RPMI7951 (cell line): ENCODE measurements at regions not wholly inside any gene's neighbourhood (a gene's known extent, or its start where the extent isn't known, plus 50 kb on each side); places are given as distances from the start of the nearest gene placed in this dataset.
"Not testable (repeated sequence)": the region's sequence is repeated elsewhere in the genome, so short reads cannot be mapped to it uniquely, and the experiment has no call there.

Experiments
- DNase-seq: peaks from one replicate; pipeline ENCODE4 v3.0.0-alpha.2; 2012; ENCODE audit warnings: low read depth

DNA sequence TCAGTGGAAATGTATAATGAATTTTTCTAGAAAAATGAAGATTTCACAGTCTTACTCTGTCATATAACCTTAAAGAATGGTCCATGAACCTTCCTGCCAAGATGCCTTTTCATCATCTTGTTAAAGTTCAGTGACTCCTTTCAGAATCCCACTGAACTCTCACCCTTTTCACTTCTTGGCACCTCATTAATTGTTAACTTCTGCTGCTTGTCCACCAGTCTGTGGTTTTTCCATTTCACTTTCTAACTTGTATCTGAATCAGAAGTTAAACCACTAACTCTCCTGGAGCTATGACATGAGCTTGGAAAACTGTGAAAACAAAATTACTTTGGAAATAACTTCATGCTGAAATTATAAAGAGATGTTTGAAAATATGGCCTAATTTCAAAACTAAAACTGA is 281.2 kb upstream of the ALCAM start:
- DNase-seq, result no peak

DNA sequence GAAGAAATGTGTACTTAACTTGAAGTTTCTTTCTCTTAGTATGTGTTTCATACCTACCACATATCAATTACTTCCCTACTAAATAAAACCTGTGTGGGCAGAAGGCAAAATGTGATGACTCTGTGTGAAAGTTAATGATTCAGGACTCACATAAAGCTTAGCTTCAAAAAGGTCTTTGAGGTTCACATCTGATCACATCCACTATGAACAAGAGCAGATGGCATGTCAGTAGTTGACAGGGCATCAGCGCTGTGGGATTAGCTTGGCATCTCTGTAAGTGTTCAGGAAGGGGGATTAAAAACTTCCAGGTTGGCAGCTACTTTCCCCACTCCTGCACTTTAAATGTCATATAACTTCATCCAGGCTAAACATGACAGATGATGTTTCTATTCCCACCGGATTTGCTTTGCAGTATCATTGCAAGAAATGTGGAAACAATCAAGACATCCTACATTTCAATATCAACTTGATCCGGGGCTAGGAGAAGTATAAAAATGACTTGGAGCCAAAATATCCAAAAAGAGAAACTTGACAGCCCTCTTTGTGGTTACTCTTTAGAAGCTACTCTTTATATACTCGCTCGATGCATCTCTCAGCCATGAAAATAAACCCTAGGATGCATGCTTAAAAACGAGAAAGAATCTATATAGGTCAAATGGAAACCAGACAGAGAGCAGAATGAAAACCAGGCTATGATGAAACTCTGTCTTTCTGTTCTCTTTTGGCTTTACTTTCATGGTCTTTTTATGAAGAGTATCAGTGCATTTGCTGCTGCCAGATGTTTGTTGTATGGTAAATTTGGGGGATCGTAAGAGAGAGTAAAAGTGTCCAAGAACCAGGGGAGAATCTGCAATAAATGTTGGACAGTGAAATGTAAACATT is 273.1 kb upstream of the ALCAM start:
- DNase-seq, result no peak

DNA sequence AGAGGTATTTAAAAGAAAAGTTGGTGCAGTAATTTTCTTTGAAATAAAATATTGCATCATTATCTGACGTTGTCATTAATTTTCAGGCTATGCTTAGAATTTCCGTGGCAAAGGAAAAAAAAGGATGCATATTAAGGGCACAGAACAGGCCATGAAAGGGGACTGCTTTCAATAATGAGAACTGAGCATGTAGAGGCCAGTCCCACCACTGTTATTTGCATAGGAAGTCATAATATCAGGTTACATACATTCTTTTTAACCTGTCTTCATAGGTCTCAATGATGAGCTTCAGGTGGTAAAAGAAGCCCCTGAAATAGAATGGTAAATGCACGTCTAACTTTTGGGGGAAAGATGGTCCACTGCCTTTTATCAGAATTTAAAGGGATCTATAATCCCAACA is 272.1 kb upstream of the ALCAM start:
- no peak for DNase-seq

- no peak for DNase-seq
These were observed 270.6 kb upstream of the ALCAM start for GRCh38 chr3:105096071-105096470.

GRCh38 chr3:105101603-105102002 is 265.1 kb upstream of the ALCAM start:
- no peak for DNase-seq

DNA sequence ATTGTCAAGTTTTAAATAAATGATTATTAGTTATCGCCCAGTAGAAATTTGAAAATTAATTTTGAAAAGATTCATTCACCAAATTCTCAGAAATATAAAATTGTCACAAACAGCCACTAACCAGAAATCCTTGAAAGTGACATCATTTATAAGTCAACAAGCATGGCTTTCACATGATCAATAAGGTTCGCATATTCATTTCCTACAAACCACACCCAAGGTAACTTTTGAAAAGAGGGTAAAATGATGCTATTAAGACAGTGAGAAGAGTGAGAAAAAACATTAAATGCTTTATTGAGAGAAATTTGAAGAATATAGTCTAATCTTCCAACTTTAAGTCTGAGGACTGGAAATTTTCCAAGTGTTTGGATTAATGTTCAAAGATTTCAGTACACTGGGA is 263.6 kb upstream of the ALCAM start:
- no peak for DNase-seq

GRCh38 chr3:105108823-105109222 is 257.9 kb upstream of the ALCAM start:
- no peak for DNase-seq

GRCh38 chr3:105118905-105119304 is 247.8 kb upstream of the ALCAM start:
- no peak for DNase-seq

DNA sequence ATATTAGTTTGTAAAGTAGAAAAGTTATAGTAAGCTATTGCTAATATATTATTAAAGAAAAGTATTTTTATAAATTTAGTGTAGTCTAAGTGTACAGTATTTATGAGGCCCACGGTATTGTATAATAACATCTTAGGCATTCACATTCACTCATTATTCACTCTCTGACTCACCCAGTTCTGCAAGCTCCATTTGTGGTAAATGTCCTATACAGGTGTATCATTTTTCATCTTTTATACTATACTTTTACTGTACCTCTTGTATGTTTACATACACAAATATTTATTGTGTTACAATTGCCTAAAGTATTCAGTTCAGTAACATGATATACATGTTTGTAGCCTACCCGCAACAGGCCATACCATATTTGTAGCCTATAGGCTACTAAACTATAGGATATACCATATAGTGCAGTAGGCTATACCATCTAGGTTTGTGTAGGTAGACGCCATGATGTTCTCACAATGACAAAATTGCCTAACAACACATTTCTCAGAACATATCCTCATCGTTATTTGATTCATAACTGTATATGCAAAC is 246.8 kb upstream of the ALCAM start:
- DNase-seq, result no peak

DNA sequence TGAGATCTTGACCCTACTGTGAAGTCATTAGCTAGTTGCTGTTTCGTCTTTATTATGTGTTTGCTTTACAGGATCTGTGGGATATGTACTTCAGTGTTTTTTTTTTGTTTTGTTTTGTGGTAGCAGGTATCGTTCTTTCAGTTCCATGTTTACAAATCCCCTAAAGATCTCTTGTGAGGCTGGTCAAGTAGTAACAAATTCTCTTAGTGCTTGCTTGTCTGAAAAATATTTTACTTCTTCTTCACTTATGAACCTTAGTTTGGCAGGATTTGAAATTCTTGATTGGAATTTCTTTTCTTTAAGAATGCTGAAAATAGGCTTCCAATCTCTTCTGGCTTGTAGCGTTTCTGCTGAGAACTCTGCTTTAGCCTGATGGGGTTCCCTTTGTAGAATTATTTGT is 235.8 kb upstream of the ALCAM start:
- no peak for DNase-seq

DNA sequence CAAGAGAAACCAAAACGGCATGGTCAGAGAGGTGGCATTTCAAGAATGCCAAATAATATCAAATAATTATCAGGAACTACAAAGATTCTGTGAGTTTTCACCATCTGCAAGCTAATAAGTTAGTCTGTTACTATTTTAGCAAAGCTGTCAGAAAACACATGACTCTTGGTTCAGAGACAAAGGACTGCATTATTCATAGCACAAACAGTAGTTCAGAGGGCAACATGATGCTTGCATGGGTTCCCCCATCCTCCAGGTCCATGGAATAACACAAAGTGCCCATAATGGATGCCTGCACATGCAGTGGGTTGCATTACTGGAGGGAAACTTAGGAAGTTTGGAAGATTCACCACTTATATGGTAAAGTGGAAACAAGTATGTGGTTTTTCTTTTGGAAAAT is 228.8 kb upstream of the ALCAM start:
- no peak for DNase-seq

GRCh38 chr3:105139881-105140560 is 226.7 kb upstream of the ALCAM start:
- DNase-seq, result no peak

- no peak for DNase-seq
These were observed 225.8 kb upstream of the ALCAM start for GRCh38 chr3:105140899-105141367.

DNA sequence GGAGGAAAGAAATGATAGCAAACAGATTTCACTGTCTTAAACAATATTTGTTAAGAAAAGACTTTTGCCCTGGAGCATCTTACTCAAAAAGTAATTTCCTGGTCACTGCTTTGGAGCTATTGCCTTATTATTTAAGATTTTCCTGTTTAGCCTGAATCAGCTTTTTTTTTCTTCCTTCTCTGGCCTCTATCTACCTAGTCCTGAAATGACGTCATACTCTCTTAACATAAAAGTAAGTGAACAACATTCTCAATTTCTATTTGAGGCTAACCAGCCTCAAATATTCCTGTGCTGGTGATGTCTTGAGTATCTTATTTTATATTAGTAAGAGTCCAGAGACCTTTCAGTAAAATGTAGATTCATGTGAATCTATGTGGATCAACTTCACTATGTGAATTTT is 221.9 kb upstream of the ALCAM start:
- DNase-seq, result no peak

DNA sequence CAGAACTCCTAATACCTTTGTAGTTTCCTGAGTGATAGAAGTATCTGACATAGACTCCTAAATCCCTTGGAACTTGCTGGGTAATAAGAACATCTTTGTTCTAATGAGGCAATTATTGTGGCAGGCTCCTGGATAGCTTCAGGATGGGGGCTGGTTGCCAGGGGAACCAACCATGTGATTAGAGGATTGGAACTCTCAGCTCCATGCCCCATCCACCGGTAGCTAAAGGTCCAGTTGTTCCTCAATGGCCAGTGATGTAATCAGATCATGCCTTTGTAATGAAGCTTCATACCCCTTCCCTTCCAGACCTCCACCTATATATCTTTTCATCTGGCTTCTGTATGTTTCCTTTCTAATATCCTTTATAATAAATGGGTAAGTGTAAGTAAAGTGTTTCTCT is 221.2 kb upstream of the ALCAM start:
- no peak for DNase-seq

- not testable (repeated sequence) for DNase-seq
These were observed 217.5 kb upstream of the ALCAM start for GRCh38 chr3:105149197-105149596.

DNA sequence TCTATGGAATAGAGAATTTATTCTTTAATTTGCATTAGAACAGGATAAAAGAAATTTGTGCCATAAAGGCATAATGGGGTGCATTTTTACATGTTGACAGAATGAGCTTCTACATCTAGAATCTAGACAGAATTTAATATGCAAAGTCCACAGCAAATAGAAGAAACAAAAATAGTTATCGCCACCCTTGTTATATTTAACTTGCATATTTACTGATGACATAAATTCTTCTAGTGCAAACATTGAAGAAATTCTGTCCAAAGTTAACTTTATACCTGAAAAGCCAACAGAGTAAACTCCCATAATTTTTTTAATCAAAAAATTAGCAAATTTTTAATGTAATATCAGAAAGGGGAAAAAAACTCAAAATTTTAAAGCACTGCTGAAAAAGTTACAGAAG is 213.7 kb upstream of the ALCAM start:
- no peak for DNase-seq

- DNase-seq, result no peak
These were observed 212.0 kb upstream of the ALCAM start for GRCh38 chr3:105154692-105155091.

DNA sequence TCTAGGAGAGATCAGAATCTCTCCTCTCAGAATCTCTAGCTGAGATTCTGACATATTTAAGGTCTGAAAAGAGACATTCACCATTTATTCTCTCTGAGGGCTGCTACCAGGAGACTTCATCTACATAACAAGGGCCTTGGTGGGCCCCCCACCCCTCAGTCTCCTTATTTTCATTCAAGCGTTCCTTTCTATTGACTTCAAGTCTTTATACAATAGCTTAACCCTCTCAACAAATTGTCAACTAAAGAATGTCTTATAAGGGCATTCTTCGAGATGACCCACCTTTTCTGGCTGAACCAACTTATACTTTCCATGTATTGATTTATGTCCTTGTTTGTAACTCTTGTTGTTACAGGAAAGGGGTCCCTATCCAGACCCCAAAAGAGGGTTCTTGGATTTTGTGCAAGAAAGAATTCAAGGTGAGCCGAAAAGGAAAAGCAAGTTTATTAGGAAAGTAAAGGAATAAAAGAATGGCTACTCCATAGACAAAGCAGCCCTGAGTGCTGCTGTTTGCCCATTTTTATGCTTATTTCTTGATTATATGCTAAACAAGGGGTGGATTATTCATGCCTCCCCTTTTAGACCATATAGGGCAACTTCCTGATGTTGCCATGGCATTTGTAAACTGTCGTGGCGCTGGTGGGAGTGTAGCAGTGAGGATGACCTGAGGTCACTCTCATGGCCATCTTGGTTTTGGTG is 209.5 kb upstream of the ALCAM start:
- DNase-seq, result no peak

GRCh38 chr3:105157766-105158085 is 209.0 kb upstream of the ALCAM start:
- no peak for DNase-seq

DNA sequence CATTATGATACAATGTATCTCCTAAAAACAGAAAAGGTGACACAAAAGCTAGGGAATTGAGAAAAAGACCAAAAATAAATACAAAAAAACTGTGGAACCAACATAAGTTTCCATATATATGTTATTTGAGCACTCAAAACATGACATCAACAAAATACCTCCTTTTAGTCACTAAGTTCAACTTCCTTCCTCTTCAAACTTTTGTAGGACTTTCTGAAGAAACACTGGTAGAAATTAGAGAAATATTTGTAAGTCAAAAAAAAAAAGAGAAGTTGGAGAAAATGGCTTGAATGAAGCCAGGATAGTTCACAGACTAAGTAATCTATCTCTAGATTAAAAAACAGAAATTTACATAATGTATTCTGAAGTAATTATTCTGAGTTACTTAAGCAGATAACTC is 208.4 kb upstream of the ALCAM start:
- no peak for DNase-seq

DNA sequence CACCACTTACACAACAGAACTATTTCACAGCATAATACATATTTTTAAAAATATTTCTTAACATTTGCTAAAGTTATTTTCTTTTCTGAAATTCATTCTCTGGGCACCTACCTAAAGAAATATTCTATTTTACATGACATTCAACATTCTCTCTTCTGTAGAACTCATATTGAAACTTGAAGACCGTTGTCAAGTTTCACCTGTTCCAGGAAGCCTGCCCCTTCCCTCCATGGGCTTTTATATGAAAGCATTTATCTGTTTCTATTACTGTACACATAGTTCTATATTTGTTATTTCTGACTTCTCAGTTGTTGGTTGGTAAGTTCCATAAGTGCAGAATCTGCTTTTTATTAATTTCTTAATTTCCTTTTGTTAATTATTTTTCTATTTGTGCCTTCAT is 204.3 kb upstream of the ALCAM start:
- DNase-seq, result no peak

- DNase-seq, result no peak
These were observed 199.8 kb upstream of the ALCAM start for GRCh38 chr3:105166893-105167292.
